H1 (cell line): ENCODE measurements at regions not wholly inside any gene's neighbourhood (a gene's known extent, or its start where the extent isn't known, plus 50 kb on each side); places are given as distances from the start of the nearest gene placed in this dataset.

Source experiments
- BRCA1 ChIP-seq: IDR thresholded peaks from 2 replicates; pipeline ENCODE4 v1.6.1; 2012; ENCODE audit warnings: low read depth, low read length, improper control_type of control experiment
- CBX8 ChIP-seq: fragments of 300-800, 300-1000 bp; sonication (generic); IDR thresholded peaks from 2 replicates; pipeline ENCODE4 v1.7.1; 2016; ENCODE audit warnings: low read depth, low read length, borderline replicate concordance
- CEBPB ChIP-seq: IDR thresholded peaks from 2 replicates; pipeline ENCODE4 v1.6.1; 2012; ENCODE audit warnings: low read depth, low read length
- CHD1 ChIP-seq: IDR thresholded peaks from 2 replicates; pipeline ENCODE4 v1.6.1; 2012; ENCODE audit warnings: low read depth, low read length, improper control_type of control experiment
- CTBP2 ChIP-seq: IDR thresholded peaks from 2 replicates; pipeline ENCODE4 v1.7.0; 2011; ENCODE audit warnings: borderline replicate concordance, mild to moderate bottlenecking, moderate library complexity, mixed read lengths, low read length; ENCODE audit not compliant: insufficient read depth, insufficient read length
- EGR1 ChIP-seq: IDR thresholded peaks from 2 replicates; pipeline ENCODE4 v1.6.1; 2011; ENCODE audit warnings: low read depth, low read length, borderline replicate concordance
- EP300 ChIP-seq, 2 experiments: IDR thresholded peaks; 1 replicate in 1 of 2; 2 replicates in 1 of 2; pipeline ENCODE4 v1.6.1; 2011 to 2012; ENCODE audit warnings: low read depth in 2 of 2, low read length in 2 of 2, mild to moderate bottlenecking in 2 of 2, borderline replicate concordance in 1 of 2, inconsistent platforms in 1 of 2, moderate library complexity in 1 of 2
- EZH2 ChIP-seq: fragments of 200-600 bp; sonication (generic); IDR thresholded peaks from 2 replicates; pipeline ENCODE4 v1.7.1; 2012; ENCODE audit warnings: low read depth, mild to moderate bottlenecking, moderate library complexity, low read length, inconsistent platforms; ENCODE audit not compliant: severe bottlenecking
- HDAC6 ChIP-seq: IDR thresholded peaks from one replicate; pipeline ENCODE4 v1.7.1; 2012; ENCODE audit warnings: low read depth, mild to moderate bottlenecking, inconsistent platforms, low read length, moderate library complexity
- JUN ChIP-seq: IDR thresholded peaks from 2 replicates; pipeline ENCODE4 v1.6.1; 2011; ENCODE audit warnings: low read depth, mild to moderate bottlenecking, improper control_type of control experiment, low read length
- MAFK ChIP-seq: IDR thresholded peaks from 2 replicates; pipeline ENCODE4 v1.6.1; 2012; ENCODE audit warnings: low read depth, mild to moderate bottlenecking, improper control_type of control experiment, low read length
- SIN3A ChIP-seq, 2 experiments: IDR thresholded peaks in 1 of 2; conservative IDR thresholded peaks in 1 of 2; 2 replicates each; pipeline ENCODE4 v1.6.1; 2011 to 2012; ENCODE audit warnings: low read length in 2 of 2, improper control_type of control experiment in 1 of 2, low read depth in 1 of 2, mild to moderate bottlenecking in 1 of 2
- SRF ChIP-seq: IDR thresholded peaks from 2 replicates; pipeline ENCODE4 v1.6.1; 2011; ENCODE audit warnings: mild to moderate bottlenecking, low read depth, low read length, moderate library complexity
- SUZ12 ChIP-seq: fragments of 200-600 bp; sonication (generic); IDR thresholded peaks from 2 replicates; pipeline ENCODE4 v1.6.1; 2012; ENCODE audit warnings: mild to moderate bottlenecking, inconsistent platforms, low read length, moderate library complexity, mixed read lengths
- TEAD4 ChIP-seq: IDR thresholded peaks from 2 replicates; pipeline ENCODE4 v1.6.1; 2012; ENCODE audit warnings: low read depth, low read length, inconsistent platforms, mixed read lengths
- TF ChIP-seq, protein P1 (sequence below): IDR thresholded peaks from 2 replicates; pipeline ENCODE4 v1.6.1; 2012; ENCODE audit warnings: low read length, inconsistent platforms
- TF ChIP-seq, protein P2 (sequence below): IDR thresholded peaks from 2 replicates; pipeline ENCODE4 v1.6.1; 2012; ENCODE audit warnings: inconsistent platforms
- TF ChIP-seq, protein P3 (sequence below), 3 experiments: IDR thresholded peaks; 1 replicate in 2 of 3; 2 replicates in 1 of 3; pipeline versions ENCODE4 v1.5.1 to v1.6.1; 2011; ENCODE audit warnings: low read length in 3 of 3, mild to moderate bottlenecking in 3 of 3, inconsistent platforms in 2 of 3, low read depth in 1 of 3, moderate library complexity in 1 of 3; ENCODE audit not compliant: insufficient read depth in 1 of 3; ENCODE audit errors: control extremely low read depth in 1 of 3

DNA sequence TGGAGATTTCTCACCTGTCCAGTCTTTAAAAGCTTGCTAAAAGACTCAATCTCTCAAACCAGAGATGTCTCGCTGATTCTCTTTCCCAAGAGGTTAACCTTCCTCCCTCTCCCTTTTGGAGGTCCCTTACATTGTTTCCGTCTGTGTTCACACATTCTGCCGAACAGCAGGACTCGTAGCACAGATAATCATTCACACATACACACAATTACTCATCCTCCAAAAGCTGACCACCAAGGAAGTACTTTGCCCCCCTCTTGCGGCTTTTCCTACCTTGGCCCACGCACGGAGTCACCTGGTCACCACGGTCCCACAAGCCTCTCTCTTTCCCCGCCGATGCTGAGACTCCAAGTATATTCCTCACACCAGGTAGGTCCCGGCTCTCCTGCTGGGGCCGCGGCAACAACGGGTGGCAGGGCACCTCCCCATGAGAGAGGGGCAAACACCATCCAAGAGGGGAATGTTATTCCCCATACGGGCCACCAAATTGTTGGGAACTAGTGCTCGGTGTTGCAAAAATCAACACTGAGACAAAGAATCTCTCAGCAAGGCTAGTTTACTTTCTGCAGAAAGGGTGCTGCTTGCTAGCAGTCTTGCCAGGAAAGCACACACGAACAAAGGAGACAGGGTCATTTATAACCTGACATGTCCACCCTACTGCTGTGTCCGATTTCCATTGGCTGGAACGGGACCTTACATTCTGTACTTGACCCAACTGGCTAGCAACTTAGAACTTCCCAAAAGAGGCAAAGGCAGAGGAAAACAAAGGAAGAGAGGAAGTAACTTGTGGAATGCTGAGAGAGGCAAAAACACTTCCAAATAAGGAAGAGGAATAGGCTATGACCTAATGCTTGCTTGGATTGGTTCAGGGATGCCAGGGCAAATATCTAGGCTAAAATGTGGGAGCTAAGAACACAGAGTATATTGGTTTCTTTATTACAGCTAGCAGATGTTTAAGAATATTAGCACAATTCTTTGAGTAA, 102.1 kb upstream of the NECTIN3 start (continued):
- TF ChIP-seq, protein P1, sequence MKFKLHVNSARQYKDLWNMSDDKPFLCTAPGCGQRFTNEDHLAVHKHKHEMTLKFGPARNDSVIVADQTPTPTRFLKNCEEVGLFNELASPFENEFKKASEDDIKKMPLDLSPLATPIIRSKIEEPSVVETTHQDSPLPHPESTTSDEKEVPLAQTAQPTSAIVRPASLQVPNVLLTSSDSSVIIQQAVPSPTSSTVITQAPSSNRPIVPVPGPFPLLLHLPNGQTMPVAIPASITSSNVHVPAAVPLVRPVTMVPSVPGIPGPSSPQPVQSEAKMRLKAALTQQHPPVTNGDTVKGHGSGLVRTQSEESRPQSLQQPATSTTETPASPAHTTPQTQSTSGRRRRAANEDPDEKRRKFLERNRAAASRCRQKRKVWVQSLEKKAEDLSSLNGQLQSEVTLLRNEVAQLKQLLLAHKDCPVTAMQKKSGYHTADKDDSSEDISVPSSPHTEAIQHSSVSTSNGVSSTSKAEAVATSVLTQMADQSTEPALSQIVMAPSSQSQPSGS: peak; percentile 60
- 0 out of 2 replicates have a peak, but pooled peaks have one; percentile 20 for TF ChIP-seq MAFK
- TF ChIP-seq CHD1: peak; percentile 58; the same call in 1 of the 2 replicates
- TF ChIP-seq, protein P2, sequence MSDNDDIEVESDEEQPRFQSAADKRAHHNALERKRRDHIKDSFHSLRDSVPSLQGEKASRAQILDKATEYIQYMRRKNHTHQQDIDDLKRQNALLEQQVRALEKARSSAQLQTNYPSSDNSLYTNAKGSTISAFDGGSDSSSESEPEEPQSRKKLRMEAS: no peak
- no peak for TF ChIP-seq EZH2
- TF ChIP-seq TEAD4: 0 out of 2 replicates have a peak, but pooled peaks have one; percentile 49
- TF ChIP-seq JUN: 0 out of 2 replicates have a peak, but pooled peaks have one; percentile 29
- no peak for TF ChIP-seq CTBP2
- TF ChIP-seq SUZ12: no peak
- TF ChIP-seq CBX8: no peak
- TF ChIP-seq CEBPB: no peak
- TF ChIP-seq SIN3A (conservative IDR thresholded peaks at IDR 0.05 in 1 of 2, IDR thresholded peaks at IDR 0.05 in 1 of 2; ENCODE audit: low read depth in 1 of 2, low read length in 2 of 2): no peak
- peak; percentile 95 for TF ChIP-seq SRF
- TF ChIP-seq BRCA1: no peak
- TF ChIP-seq HDAC6: no peak
- no peak for TF ChIP-seq EP300 (IDR thresholded peaks at IDR 0.05; ENCODE audit: borderline replicate concordance in 1 of 2, low read depth in 2 of 2, low read length in 2 of 2)
- TF ChIP-seq EGR1: no peak
- TF ChIP-seq, protein P3, sequence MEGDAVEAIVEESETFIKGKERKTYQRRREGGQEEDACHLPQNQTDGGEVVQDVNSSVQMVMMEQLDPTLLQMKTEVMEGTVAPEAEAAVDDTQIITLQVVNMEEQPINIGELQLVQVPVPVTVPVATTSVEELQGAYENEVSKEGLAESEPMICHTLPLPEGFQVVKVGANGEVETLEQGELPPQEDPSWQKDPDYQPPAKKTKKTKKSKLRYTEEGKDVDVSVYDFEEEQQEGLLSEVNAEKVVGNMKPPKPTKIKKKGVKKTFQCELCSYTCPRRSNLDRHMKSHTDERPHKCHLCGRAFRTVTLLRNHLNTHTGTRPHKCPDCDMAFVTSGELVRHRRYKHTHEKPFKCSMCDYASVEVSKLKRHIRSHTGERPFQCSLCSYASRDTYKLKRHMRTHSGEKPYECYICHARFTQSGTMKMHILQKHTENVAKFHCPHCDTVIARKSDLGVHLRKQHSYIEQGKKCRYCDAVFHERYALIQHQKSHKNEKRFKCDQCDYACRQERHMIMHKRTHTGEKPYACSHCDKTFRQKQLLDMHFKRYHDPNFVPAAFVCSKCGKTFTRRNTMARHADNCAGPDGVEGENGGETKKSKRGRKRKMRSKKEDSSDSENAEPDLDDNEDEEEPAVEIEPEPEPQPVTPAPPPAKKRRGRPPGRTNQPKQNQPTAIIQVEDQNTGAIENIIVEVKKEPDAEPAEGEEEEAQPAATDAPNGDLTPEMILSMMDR (IDR thresholded peaks at IDR 0.05; ENCODE audit: control extremely low read depth in 1 of 3, insufficient read depth in 1 of 3, low read depth in 1 of 3, low read length in 3 of 3): no peak
